ENCODE measurements at regions not wholly inside any gene's neighbourhood (a gene's known extent, or its start where the extent isn't known, plus 50 kb on each side); places are given as distances from the start of the nearest gene placed in this dataset.
"Not testable (repeated sequence)": the region's sequence is repeated elsewhere in the genome, so short reads cannot be mapped to it uniquely, and the experiment has no call there.

GRCh38 chr5:86671536-86671935 is 53.8 kb downstream of the COX7C start:
- DNase-seq, result no peak

GRCh38 chr5:86674069-86674468 is 56.3 kb downstream of the COX7C start:
- no peak for DNase-seq

GRCh38 chr5:86675311-86675710 is 57.6 kb downstream of the COX7C start:
- no peak for DNase-seq

GRCh38 chr5:86679529-86679928 is 61.8 kb downstream of the COX7C start:
- DNase-seq, result peak; percentile 15 to 49 (median 45)

- no peak for DNase-seq
Measured at GRCh38 chr5:86679949-86680348, 62.2 kb downstream of the COX7C start.

- no peak for DNase-seq
Measured at GRCh38 chr5:86684222-86684621, 66.5 kb downstream of the COX7C start.

- no peak for DNase-seq
Measured at GRCh38 chr5:86686046-86686445, 68.3 kb downstream of the COX7C start.

GRCh38 chr5:86688406-86688805 is 70.7 kb downstream of the COX7C start:
- no peak for DNase-seq

- no peak for DNase-seq
Measured at GRCh38 chr5:86689103-86689729, 71.5 kb downstream of the COX7C start.

GRCh38 chr5:86709157-86709881 is 91.6 kb downstream of the COX7C start:
- DNase-seq, result no peak

- DNase-seq, result no peak
Measured at GRCh38 chr5:86716121-86716520, 98.4 kb downstream of the COX7C start.

- not testable (repeated sequence) for DNase-seq
Measured at GRCh38 chr5:86731319-86732117, 113.8 kb downstream of the COX7C start.

GRCh38 chr5:86735370-86735769 is 117.6 kb downstream of the COX7C start:
- no peak for DNase-seq

- DNase-seq, result no peak
Measured at GRCh38 chr5:86737579-86737978, 119.8 kb downstream of the COX7C start.

GRCh38 chr5:86748538-86749105 is 130.9 kb downstream of the COX7C start:
- no peak for DNase-seq

- no peak for DNase-seq
Measured at GRCh38 chr5:86749841-86750240, 132.1 kb downstream of the COX7C start.

GRCh38 chr5:86756839-86757238 is 139.1 kb downstream of the COX7C start:
- no peak for DNase-seq

- DNase-seq, result no peak
Measured at GRCh38 chr5:86757824-86758223, 140.1 kb downstream of the COX7C start.

- no peak for DNase-seq
Measured at GRCh38 chr5:86760661-86761060, 142.9 kb downstream of the COX7C start.

- DNase-seq, result no peak
Measured at GRCh38 chr5:86763929-86764328, 146.2 kb downstream of the COX7C start.

- no peak for DNase-seq
Measured at GRCh38 chr5:86765778-86766502, 148.2 kb downstream of the COX7C start.

- DNase-seq, result no peak
Measured at GRCh38 chr5:86768699-86769202, 151.0 kb downstream of the COX7C start.

- no peak for DNase-seq
Measured at GRCh38 chr5:86780018-86780417, 162.3 kb downstream of the COX7C start.
